ENCODE measurements at regions not wholly inside any gene's neighbourhood (a gene's known extent, or its start where the extent isn't known, plus 50 kb on each side); places are given as distances from the start of the nearest gene placed in this dataset.
"Not testable (repeated sequence)": the region's sequence is repeated elsewhere in the genome, so short reads cannot be mapped to it uniquely, and the experiment has no call there.

GRCh38 chr4:163726641-163727040, 232.2 kb downstream of the TMA16 start:
- no peak overlapping the region for H3K27ac ChIP-seq
- no peak overlapping the region for H3K4me3 ChIP-seq
- DNase-seq (ENCODE audit: extremely low spot score in 2 of 2) = no peak
- no peaks in the 10 kb centered on the region for H3K4me1 ChIP-seq
- no peaks in the 10 kb centered on the region for H3K36me3 ChIP-seq
- intact Hi-C loops (cut with DNase I) = no loop called here
- TF ChIP-seq CTCF (IDR thresholded peaks at IDR 0.05) (no peak), POLR2AphosphoS5 (IDR thresholded peaks at IDR 0.05; ENCODE audit: insufficient read depth in 1 of 2, low read depth in 1 of 2) (no peak)
- H3K27me3 ChIP-seq = no peaks in the 10 kb centered on the region
- no peaks in the 10 kb centered on the region for H3K9me3 ChIP-seq

GRCh38 chr4:163731071-163731470, 236.6 kb downstream of the TMA16 start:
- Histone ChIP-seq H3K4me1 (no peaks in the 10 kb centered on the region), H3K4me3 (no peak overlapping the region), H3K27ac (no peak overlapping the region), H3K27me3 (no peaks in the 10 kb centered on the region), H3K36me3 (no peaks in the 10 kb centered on the region), H3K9me3 (no peaks in the 10 kb centered on the region)
- no peak for DNase-seq (ENCODE audit: extremely low spot score in 2 of 2)
- intact Hi-C loops (cut with DNase I) = no loop called here
- no peak for TF ChIP-seq POLR2AphosphoS5 (IDR thresholded peaks at IDR 0.05; ENCODE audit: insufficient read depth in 1 of 2, low read depth in 1 of 2)
- no peak for TF ChIP-seq POLR2A (IDR thresholded peaks at IDR 0.05)
- no peak for TF ChIP-seq CTCF (IDR thresholded peaks at IDR 0.05)

GRCh38 chr4:163732473-163732872, 238.0 kb downstream of the TMA16 start:
- Histone ChIP-seq H3K4me3 (no peak overlapping the region), H3K36me3 (no peaks in the 10 kb centered on the region), H3K27ac (no peak overlapping the region), H3K4me1 (no peaks in the 10 kb centered on the region), H3K9me3 (no peaks in the 10 kb centered on the region), H3K27me3 (no peaks in the 10 kb centered on the region)
- TF ChIP-seq POLR2AphosphoS5 (IDR thresholded peaks at IDR 0.05; ENCODE audit: insufficient read depth in 1 of 2, low read depth in 1 of 2) = no peak
- intact Hi-C loops (cut with DNase I) = no loop called here
- DNase-seq (ENCODE audit: extremely low spot score in 2 of 2) = no peak

GRCh38 chr4:163736876-163737275, 242.4 kb downstream of the TMA16 start:
- no peak for TF ChIP-seq POLR2AphosphoS5 (IDR thresholded peaks at IDR 0.05; ENCODE audit: insufficient read depth in 1 of 2, low read depth in 1 of 2)
- no peak for TF ChIP-seq CTCF (IDR thresholded peaks at IDR 0.05)
- TF ChIP-seq POLR2A (IDR thresholded peaks at IDR 0.05) = no peak
- no peak overlapping the region for H3K27ac ChIP-seq
- no peak for DNase-seq (ENCODE audit: extremely low spot score in 2 of 2)
- H3K4me3 ChIP-seq = no peak overlapping the region
- no peaks in the 10 kb centered on the region for H3K9me3 ChIP-seq
- intact Hi-C loops (cut with DNase I) = no loop called here
- H3K27me3 ChIP-seq = no peaks in the 10 kb centered on the region
- H3K4me1 ChIP-seq = no peaks in the 10 kb centered on the region
- no peaks in the 10 kb centered on the region for H3K36me3 ChIP-seq

GRCh38 chr4:163737846-163738245, 243.4 kb downstream of the TMA16 start:
- H3K4me3 ChIP-seq; H3K36me3 ChIP-seq; DNase-seq (ENCODE audit: extremely low spot score in 2 of 2); H3K27ac ChIP-seq; H3K27me3 ChIP-seq; H3K4me1 ChIP-seq; H3K9me3 ChIP-seq; intact Hi-C loops (cut with DNase I): not testable (repeated sequence)

GRCh38 chr4:163738521-163738920, 244.0 kb downstream of the TMA16 start:
- H3K27ac ChIP-seq = no peak overlapping the region
- no peaks in the 10 kb centered on the region for H3K27me3 ChIP-seq
- TF ChIP-seq CTCF (IDR thresholded peaks at IDR 0.05) = no peak
- TF ChIP-seq POLR2A (IDR thresholded peaks at IDR 0.05) = no peak
- TF ChIP-seq POLR2AphosphoS5 (IDR thresholded peaks at IDR 0.05; ENCODE audit: insufficient read depth in 1 of 2, low read depth in 1 of 2) = no peak
- H3K4me1 ChIP-seq = no peaks in the 10 kb centered on the region
- no peaks in the 10 kb centered on the region for H3K9me3 ChIP-seq
- no peaks in the 10 kb centered on the region for H3K36me3 ChIP-seq
- no peak for DNase-seq (ENCODE audit: extremely low spot score in 2 of 2)
- no peak overlapping the region for H3K4me3 ChIP-seq
- intact Hi-C loops (cut with DNase I) = no loop called here

Measured in vagina (tissue), 2 donors.